ENCODE measurements at regions not wholly inside any gene's neighbourhood (a gene's known extent, or its start where the extent isn't known, plus 50 kb on each side); places are given as distances from the start of the nearest gene placed in this dataset.

- no peak for TF ChIP-seq GABPA (IDR thresholded peaks at IDR 0.05; ENCODE audit: low read depth)
- TF ChIP-seq CTCF (IDR thresholded peaks at IDR 0.05), result no peak
- TF ChIP-seq SIN3A (IDR thresholded peaks at IDR 0.05; ENCODE audit: borderline replicate concordance, low read depth, low read length), result no peak
- no peak for TF ChIP-seq TEAD4 (IDR thresholded peaks at IDR 0.05; ENCODE audit: borderline replicate concordance, insufficient read depth)
- no peak for TF ChIP-seq POLR2AphosphoS5 (IDR thresholded peaks at IDR 0.05; ENCODE audit: low read depth, low read length)
- no peak for TF ChIP-seq JUND (IDR thresholded peaks at IDR 0.05)
- no peak for TF ChIP-seq RCOR1 (IDR thresholded peaks at IDR 0.05; ENCODE audit: low read length)
- TF ChIP-seq USF2 (IDR thresholded peaks at IDR 0.05; ENCODE audit: borderline replicate concordance, low read depth, low read length), result no peak
- no peak for TF ChIP-seq CHD2 (IDR thresholded peaks at IDR 0.05; ENCODE audit: low read length, partially characterized antibody)
- no peak for TF ChIP-seq REST (IDR thresholded peaks at IDR 0.05; ENCODE audit: low read depth, low read length)
Observed at GRCh38 chr7:121546632-121547543, 150.8 kb upstream of the FAM3C start.

Data from SK-N-SH (cell line).